OCI-LY7 (cell line): ENCODE measurements at regions not wholly inside any gene's neighbourhood (a gene's known extent, or its start where the extent isn't known, plus 50 kb on each side); places are given as distances from the start of the nearest gene placed in this dataset.

ENCODE experiments used
- CTCF ChIP-seq: fragments of 200-600 bp; sonication (generic); conservative IDR thresholded peaks from 2 replicates; pipeline ENCODE4 v1.5.1; 2014; ENCODE audit warnings: mild to moderate bottlenecking, antibody characterized with exemption, low read length, moderate library complexity, mixed read lengths
- EZH2phosphoT487 ChIP-seq: fragments of 200-600 bp; sonication (generic); IDR thresholded peaks from 2 replicates; pipeline ENCODE4 v1.6.1; 2018; ENCODE audit warnings: low read depth, borderline replicate concordance, mild to moderate bottlenecking, mixed run types, antibody characterized with exemption, low read length, moderate library complexity, mixed read lengths

- TF ChIP-seq CTCF, result no peak
- TF ChIP-seq EZH2phosphoT487, result no peak
Observed at GRCh38 chr18:48470484-48471180, 61.4 kb upstream of the ZBTB7C start.
